MM.1S (cell line): ENCODE measurements at regions not wholly inside any gene's neighbourhood (a gene's known extent, or its start where the extent isn't known, plus 50 kb on each side); places are given as distances from the start of the nearest gene placed in this dataset.

ENCODE experiments used
- DNase-seq: peaks from one replicate; pipeline ENCODE4 v3.0.0-alpha.2; 2015
- H2AFZ ChIP-seq: fragments of 300-600 bp; sonication (generic); 2 replicates; pipeline ENCODE4 v1.6.0; 2016; ENCODE audit warnings: antibody characterized with exemption, low read length
- H3F3A ChIP-seq: fragments of 300-600 bp; sonication (generic); 2 replicates; pipeline ENCODE4 v1.6.1; 2016; ENCODE audit warnings: mild to moderate bottlenecking, antibody characterized with exemption, low read length, moderate library complexity, mixed read lengths; ENCODE audit not compliant: insufficient read depth
- H3K27ac ChIP-seq: fragments of 300-600 bp; sonication (generic); 2 replicates; pipeline ENCODE4 v1.5.1; 2016; ENCODE audit warnings: mild to moderate bottlenecking, low read length
- H3K27me3 ChIP-seq: fragments of 300-600 bp; sonication (generic); replicated peaks from 2 replicates; pipeline ENCODE4 v1.6.0; 2016; ENCODE audit warnings: low read length; ENCODE audit not compliant: insufficient read depth
- H3K36me3 ChIP-seq: fragments of 300-600 bp; sonication (generic); replicated peaks from 2 replicates; pipeline ENCODE4 v1.6.1; 2016; ENCODE audit warnings: mild to moderate bottlenecking, low read length, mixed read lengths; ENCODE audit not compliant: insufficient read depth
- H3K4me1 ChIP-seq: fragments of 300-600 bp; sonication (generic); 2 replicates; pipeline ENCODE4 v1.6.1; 2016; ENCODE audit warnings: low read length, mixed read lengths
- H3K4me2 ChIP-seq: fragments of 300-600 bp; sonication (generic); 2 replicates; pipeline ENCODE4 v1.6.0; 2016; ENCODE audit warnings: low read depth, low read length
- H3K4me3 ChIP-seq: fragments of 300-600 bp; sonication (generic); 2 replicates; pipeline ENCODE4 v1.5.1; 2016; ENCODE audit warnings: low read length, mixed read lengths
- H3K79me2 ChIP-seq: fragments of 300-600 bp; sonication (generic); 2 replicates; pipeline ENCODE4 v1.6.1; 2016; ENCODE audit warnings: mixed run types, low read length, mixed read lengths
- H3K9ac ChIP-seq: fragments of 300-600 bp; sonication (generic); 2 replicates; pipeline ENCODE4 v1.6.1; 2016; ENCODE audit warnings: low read length, mixed read lengths
- H3K9me2 ChIP-seq: fragments of 300-600 bp; sonication (generic); replicated peaks from 2 replicates; pipeline ENCODE4 v1.6.1; 2016; ENCODE audit warnings: mild to moderate bottlenecking, low read length, mixed read lengths; ENCODE audit not compliant: insufficient read depth
- H3K9me3 ChIP-seq: fragments of 300-600 bp; sonication (generic); replicated peaks from 2 replicates; pipeline ENCODE4 v1.6.1; 2016; ENCODE audit warnings: mild to moderate bottlenecking, low read length, mixed read lengths; ENCODE audit not compliant: insufficient read depth
- H4K20me1 ChIP-seq: fragments of 300-600 bp; sonication (generic); 2 replicates; pipeline ENCODE4 v1.6.1; 2016; ENCODE audit warnings: mild to moderate bottlenecking, low read length, moderate library complexity, mixed read lengths; ENCODE audit not compliant: insufficient read depth
- CTCF ChIP-seq: fragments of 300-600 bp; sonication (generic); IDR thresholded peaks from 2 replicates; pipeline ENCODE4 v1.5.1; 2016; ENCODE audit warnings: antibody characterized with exemption, low read length, mixed read lengths
- EZH2 ChIP-seq: fragments of 300-600 bp; sonication (generic); optimal IDR thresholded peaks from 2 replicates; pipeline ENCODE3; 2017; ENCODE audit warnings: low read depth, mild to moderate bottlenecking, antibody characterized with exemption, low read length, mixed read lengths
- EZH2phosphoT487 ChIP-seq: fragments of 300-600 bp; sonication (generic); IDR thresholded peaks from 2 replicates; pipeline ENCODE4 v1.6.1; 2018; ENCODE audit warnings: antibody characterized with exemption, low read length

- H3K4me1 ChIP-seq: peaks cover 44% of the 10 kb centered on the region
- H3K9me3 ChIP-seq: no peaks in the 10 kb centered on the region
- H3K9me2 ChIP-seq: no peaks in the 10 kb centered on the region
- H3K9ac ChIP-seq: no peak overlapping the region
- H3F3A ChIP-seq: peaks cover 20% of the 10 kb centered on the region
- H3K27me3 ChIP-seq: no peaks in the 10 kb centered on the region
- H3K4me3 ChIP-seq: no peak overlapping the region
- TF ChIP-seq EZH2: no peak
- TF ChIP-seq EZH2phosphoT487: no peak
- TF ChIP-seq CTCF: no peak
- H3K27ac ChIP-seq: no peak overlapping the region
- H3K79me2 ChIP-seq: no peaks in the 10 kb centered on the region
- H3K36me3 ChIP-seq: no peaks in the 10 kb centered on the region
- DNase-seq: no peak
- no peak overlapping the region; the same call in 1 of the 2 replicates for H3K4me2 ChIP-seq
- no peak overlapping the region for H2AFZ ChIP-seq
- H4K20me1 ChIP-seq: no peaks in the 10 kb centered on the region
These were observed 82.4 kb upstream of the STT3B start for GRCh38 chr3:31450345-31450744.

GRCh38 chr3:31452495-31453106 is 80.1 kb upstream of the STT3B start:
- Histone ChIP-seq H3K4me3 (no peak overlapping the region), H4K20me1 (no peaks in the 10 kb centered on the region), H3K36me3 (no peaks in the 10 kb centered on the region), H3K4me2 (no peak overlapping the region), H3K9me3 (no peaks in the 10 kb centered on the region), H3K27me3 (no peaks in the 10 kb centered on the region), H3F3A (peaks cover 20% of the 10 kb centered on the region), H3K9ac (no peak overlapping the region), H2AFZ (no peak overlapping the region), H3K27ac (no peak overlapping the region), H3K4me1 (peaks cover 26% of the 10 kb centered on the region), H3K9me2 (no peaks in the 10 kb centered on the region), H3K79me2 (no peaks in the 10 kb centered on the region)
- no peak for DNase-seq
- no peak for TF ChIP-seq EZH2
- no peak for TF ChIP-seq CTCF
- no peak for TF ChIP-seq EZH2phosphoT487

GRCh38 chr3:31453430-31453829 is 79.3 kb upstream of the STT3B start:
- peaks cover 13% of the 10 kb centered on the region for H3F3A ChIP-seq

More at GRCh38 chr3:31453430-31453829, 79.3 kb upstream of the STT3B start:
- DNase-seq: no peak
- no peak overlapping the region for H3K9ac ChIP-seq
- H4K20me1 ChIP-seq: no peaks in the 10 kb centered on the region
- H3K36me3 ChIP-seq: no peaks in the 10 kb centered on the region
- TF ChIP-seq EZH2phosphoT487 (no peak), CTCF (no peak), EZH2 (no peak)
- no peak overlapping the region for H2AFZ ChIP-seq
- no peak overlapping the region for H3K4me3 ChIP-seq
- H3K79me2 ChIP-seq: no peaks in the 10 kb centered on the region
- H3K27ac ChIP-seq: no peak overlapping the region
- peaks cover 18% of the 10 kb centered on the region for H3K4me1 ChIP-seq
- no peaks in the 10 kb centered on the region for H3K9me3 ChIP-seq
- no peak overlapping the region for H3K4me2 ChIP-seq
- H3K27me3 ChIP-seq: no peaks in the 10 kb centered on the region
- H3K9me2 ChIP-seq: no peaks in the 10 kb centered on the region
